GM19351 (cell line): ENCODE measurements at regions not wholly inside any gene's neighbourhood (a gene's known extent, or its start where the extent isn't known, plus 50 kb on each side); places are given as distances from the start of the nearest gene placed in this dataset.
"Not testable (repeated sequence)": the region's sequence is repeated elsewhere in the genome, so short reads cannot be mapped to it uniquely, and the experiment has no call there.

Experiments
- ATAC-seq: cut with Tn5 transposase; IDR thresholded peaks from one replicate; pipeline ENCODE4 v1.9.1; 2021; ENCODE audit warnings: mild to moderate bottlenecking, moderate library complexity; ENCODE audit not compliant: unreplicated experiment

DNA sequence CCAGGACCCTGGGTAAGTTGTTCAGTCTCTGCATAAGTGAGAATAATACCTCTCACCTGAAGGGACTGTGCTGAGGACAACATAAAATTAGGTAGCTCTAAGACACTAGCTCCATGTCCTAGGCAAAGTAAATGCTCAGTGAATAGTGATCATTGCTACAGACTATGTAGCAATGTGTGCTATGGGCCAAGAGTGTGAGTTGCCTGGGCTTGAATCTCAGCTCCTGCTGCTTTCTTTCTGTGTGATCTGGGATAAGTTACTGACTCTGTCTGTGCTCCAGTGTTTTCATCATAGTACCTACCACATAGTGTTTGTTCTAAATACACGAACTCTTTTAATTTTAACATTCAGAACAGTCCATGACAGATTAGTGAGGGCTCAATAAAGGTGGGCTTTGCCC, 81.1 kb upstream of the MFGE8 start:
- ATAC-seq: no peak

DNA sequence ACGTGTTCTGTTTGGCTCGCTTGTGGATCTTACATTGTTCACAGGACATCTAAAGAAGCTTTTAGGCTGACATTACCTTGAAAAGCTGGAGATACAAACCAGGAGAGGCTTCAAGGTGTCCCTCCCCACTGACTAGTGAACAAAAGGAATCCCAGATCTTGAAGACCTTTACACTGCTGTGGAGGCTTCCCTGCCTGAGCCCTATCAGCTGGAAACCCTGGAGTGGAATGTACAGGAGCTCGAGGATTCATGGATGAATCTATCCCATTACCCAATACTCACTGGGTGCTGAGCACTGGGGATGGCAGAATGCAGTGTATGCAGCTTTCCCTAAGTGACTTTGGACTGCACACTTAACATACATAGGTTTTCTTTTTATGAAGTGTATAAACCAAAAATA, 82.3 kb upstream of the MFGE8 start:
- no peak for ATAC-seq

DNA sequence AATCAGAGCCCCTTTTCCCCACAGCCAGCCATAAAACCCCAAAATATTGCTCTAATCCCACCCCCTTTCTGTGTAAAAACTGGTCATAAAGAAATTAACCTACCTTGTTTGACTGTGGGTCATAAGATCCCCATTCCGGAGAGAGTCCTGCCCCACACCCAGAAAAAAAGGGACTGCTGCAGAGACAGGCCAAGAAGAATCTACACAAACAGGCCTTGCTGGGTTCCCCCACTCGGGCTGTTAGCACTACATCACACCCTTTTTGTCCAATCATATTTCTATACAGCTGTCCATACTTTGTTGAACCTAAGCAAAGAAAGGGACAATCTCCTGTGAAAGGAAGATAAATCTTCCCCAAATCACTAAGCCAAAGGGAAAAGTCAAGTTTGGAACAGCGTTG, 84.4 kb upstream of the MFGE8 start:
- no peak for ATAC-seq

DNA sequence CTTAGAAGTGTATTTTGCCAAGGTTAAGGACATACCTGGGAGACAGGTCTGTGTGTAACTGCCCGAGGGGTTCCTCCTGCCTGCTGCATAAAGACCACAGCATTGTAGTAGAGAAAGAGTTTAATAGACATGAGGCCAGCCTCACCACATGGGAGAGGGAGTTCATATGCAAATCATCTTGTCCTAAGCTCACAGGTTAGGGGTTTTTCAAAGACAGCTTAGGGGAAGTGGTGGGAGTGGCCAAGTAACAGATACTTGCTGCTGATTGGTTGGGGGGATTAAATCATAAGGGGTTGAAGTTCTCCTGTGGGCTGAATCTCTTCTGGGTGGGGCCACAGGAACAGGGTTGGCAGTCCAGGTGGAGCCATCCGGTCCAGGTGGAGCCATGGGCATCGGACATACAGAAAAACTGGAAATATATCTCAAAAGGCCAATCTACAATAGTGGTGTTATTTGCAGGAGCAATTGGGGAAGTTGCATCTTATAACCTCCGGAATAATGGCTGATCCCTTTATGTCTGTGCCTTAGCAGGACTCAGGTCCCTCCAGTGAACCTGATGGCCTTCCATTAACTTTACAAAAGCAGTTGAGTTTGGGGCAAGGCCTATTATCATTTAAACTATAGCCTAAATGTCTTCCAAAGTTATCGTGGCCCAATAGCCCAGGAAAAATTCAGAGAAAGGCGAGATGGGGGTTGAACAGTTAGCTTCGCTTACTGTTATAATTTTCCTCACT, 86.0 kb upstream of the MFGE8 start:
- no peak for ATAC-seq

DNA sequence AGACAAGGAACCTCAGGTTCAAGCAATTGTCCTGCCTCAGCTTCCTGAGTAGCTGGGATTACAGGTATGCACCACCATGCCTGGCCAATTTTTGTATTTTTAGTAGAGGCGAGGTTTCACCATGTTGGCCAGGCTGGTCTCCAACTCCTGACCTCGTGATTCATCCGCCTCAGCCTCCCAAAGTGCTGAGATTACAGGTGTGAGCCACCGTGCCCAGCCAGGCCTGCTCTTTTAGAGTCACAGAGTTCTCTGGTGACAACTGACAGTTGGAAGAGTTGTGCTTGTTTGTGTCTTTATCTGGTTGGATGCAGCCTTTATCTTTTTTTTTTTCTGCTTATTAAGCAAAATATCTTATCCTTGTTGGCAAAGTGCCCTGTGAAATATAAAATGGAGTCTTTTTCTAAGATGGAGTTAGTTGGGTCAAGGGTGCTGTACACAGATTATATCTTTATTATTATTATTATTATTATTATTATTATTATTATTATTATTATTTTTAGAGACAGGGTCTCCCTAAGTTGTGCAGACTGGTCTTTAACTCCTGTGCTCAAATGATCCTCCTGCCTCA, 86.5 kb upstream of the ABHD2 start:
- ATAC-seq: not testable (repeated sequence)

DNA sequence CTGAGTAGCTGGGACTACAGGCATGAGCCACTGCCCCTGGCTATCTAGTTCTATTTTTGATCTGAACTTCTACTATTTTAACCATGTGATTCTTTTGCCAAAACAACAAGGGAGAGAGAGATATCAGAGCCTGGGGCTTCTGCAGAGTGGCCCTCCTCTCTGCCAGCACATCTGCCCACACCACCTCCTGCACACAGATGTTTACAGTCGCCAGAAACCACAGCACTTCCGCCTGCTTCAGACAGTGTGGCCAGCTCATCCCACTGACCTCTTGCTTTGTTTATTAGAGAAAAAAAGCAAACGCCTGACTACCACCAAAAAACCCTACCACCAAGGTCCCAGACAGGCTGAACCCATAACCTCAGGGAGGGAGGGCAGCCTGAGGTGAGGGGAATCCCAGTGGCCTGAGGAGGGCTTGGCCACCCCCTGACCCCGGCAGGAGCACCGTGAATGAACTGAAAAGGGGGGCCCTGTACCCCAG, 85.9 kb upstream of the ABHD2 start:
- no peak for ATAC-seq

DNA sequence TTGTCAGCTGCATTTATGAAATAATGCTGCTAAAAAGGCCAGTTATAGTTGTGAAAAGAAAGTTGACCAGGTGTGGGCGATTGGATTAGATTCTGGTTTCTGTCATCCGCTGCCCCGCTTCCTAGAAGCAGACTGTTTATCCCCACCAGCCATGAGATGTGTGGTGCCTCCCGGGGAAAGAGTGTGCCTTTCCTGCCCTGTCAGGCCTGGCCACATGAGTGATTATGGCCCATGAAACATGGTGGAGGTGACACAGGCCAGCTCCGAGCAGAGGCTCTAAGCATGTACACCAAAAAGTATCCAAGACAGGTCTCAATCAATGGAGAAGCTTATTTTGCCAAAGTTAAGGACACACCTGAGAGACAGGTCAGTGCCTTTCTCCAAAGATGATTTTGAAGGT, 85.4 kb upstream of the ABHD2 start:
- ATAC-seq: no peak

DNA sequence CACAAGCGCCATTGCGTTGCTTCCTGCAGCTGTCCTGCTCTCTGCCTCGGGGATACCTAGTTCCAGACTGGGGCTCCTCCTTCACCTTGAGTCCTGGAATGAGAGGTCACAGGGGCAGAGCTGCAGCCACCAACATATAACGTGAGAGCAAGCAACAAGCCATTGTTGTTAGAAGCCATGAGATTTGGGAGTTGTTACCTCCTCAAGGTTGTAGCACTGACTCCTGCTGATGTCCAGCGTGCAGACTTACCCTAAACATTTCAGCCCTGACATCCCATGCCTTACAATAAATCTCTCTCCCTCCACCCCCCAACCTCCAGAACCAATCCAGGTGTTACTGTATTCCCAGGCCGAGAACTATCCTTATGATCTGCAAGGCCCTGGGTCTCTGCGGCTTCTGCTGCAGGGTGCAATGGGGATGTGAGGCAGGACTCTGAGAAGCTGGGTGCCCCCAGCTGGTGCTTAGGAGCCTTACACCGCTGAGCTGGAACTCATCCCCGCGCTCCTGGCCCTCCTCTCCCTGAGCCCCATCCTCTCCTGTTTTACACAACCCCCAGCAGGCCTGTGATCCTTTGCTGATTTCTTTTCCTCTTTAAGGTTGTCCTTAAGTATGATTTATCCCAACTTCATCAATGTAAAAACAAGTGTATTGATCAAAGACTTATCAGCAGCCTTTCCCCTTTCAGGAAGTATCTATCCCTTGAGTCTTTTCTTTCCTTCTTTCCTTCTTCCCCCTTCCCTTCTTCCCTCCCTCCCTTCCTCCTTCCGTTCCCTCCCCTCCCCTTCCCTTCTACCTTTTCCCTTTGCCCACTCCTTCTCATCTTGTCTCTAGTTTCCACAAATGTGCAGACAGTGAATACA, 84.2 kb upstream of the ABHD2 start:
- ATAC-seq: no peak

DNA sequence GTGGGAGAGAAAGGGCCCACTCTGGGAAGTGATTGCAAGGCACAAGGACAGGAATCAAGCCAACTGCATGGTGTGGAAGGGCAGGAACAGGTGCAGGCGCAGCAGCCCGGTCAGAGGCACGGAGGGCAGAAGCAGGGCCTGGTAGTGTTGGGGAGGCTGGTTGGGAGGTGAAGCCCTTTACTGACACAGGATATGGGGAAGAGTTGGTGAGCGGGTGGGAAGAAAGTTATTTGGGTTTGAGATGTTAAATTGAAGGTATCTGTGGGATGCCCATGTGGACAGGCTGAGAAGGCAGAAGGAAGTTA, 83.6 kb upstream of the ABHD2 start:
- ATAC-seq: no peak

DNA sequence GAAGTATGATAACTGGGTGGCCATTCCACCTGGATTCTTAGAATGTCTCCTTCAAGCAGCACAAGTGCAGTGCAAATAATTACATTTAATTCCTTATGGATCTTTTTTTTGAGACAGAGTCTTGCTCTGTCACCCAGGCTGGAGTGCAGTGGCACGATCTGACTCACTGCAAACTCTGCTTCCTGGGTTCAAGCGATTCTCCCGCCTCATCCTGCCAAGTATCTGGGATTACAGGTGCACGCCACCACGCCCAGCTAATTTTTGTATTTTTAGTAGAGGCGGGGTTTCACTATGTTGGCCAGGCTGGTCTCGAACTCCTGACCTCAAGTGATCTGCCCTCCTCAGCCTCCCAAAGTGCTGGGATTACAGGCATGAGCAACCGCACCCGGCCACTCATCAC, 80.7 kb upstream of the ABHD2 start:
- ATAC-seq: not testable (repeated sequence)

DNA sequence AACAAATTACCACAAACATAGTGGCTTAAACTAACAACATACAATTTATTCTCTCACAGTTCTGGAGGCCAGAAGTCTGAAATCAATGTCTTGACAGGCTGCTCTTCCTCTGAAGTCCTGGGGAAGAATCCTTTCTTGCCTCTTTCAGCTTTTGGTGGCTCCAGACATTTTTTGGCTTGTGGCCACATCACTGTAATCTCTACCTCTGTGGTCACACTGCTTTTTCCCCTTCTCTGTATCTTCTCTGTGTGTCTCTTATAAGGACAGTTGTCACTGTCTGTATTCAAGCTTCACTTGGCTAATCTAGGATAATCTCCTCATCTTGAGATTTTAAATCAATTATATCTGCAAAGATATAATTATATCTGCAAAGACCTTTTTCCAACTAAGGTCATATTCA, 80.3 kb upstream of the ABHD2 start:
- no peak for ATAC-seq

DNA sequence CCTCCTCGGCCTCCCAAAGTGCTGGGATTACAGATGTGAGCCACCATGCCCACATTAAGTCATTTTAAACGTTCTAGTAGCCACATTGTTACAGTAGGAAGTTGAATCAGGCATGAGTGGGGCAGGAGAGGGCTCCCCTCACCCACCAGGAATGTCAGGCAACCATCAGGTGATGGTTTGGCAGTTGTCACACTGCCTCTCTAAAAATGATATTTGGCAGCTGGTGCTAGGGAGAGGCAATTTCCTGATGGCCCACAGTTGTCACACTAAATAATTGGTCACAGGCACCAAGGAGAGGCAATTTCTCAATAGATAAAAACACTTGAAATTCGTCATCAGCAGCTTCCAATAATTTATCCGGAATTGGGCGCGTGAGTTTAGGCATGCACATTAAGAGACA, 79.2 kb upstream of the ABHD2 start:
- no peak for ATAC-seq

DNA sequence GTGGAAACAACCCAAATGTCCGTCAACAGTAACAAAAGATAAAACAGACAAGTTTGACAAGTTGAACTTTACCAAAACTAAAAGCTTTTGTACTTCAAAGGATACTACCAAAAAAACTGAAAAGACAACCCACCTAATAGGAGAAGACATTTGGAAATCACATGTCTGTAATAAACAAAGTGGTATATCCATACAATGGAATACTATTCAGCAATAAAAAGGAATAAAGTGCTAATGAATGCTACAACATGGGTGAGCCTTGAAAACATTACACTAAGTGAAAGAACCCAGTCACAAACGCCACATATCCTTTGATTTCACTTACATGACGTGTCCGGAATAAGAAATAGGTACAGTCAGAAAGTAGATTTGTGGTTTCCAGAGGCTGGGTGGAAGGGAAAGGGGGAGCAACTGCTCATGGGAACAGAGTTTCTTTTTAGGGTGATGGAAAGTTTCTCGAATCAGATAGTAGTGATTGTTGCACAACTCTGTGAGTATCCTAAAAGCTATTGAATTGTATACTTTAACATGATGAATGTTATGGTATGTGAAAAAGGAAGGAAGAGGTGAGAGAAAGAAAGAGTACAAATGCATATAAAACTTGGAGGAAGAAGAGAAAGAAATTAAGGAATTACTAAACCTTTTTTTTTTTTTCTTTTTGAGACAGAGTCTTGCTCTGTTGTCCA, 72.7 kb upstream of the ABHD2 start:
- no peak for ATAC-seq

DNA sequence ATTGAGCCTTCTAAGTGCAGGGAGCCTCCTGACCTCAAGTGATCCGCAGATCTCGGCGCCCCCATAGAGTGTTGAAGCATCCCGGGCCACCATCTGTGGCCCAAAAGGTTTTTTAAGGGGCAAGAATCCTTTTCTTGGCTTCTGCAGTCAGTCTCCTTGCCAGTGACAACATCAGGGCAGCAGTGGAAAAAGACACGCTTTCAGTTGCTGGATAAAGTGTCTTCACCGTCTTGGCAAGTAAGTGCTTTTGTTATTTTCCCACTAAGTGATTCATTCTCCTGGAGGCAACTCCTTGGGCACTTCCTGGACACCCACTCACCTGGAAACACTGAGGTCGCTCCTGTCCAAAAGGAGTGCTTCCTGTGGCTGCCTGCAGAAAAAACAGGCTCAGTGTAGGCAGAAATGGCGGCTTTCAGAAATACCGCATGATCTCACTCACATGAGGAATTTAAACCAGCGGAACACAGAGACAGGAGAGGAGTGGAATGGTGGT, 71.7 kb upstream of the ABHD2 start:
- no peak for ATAC-seq

DNA sequence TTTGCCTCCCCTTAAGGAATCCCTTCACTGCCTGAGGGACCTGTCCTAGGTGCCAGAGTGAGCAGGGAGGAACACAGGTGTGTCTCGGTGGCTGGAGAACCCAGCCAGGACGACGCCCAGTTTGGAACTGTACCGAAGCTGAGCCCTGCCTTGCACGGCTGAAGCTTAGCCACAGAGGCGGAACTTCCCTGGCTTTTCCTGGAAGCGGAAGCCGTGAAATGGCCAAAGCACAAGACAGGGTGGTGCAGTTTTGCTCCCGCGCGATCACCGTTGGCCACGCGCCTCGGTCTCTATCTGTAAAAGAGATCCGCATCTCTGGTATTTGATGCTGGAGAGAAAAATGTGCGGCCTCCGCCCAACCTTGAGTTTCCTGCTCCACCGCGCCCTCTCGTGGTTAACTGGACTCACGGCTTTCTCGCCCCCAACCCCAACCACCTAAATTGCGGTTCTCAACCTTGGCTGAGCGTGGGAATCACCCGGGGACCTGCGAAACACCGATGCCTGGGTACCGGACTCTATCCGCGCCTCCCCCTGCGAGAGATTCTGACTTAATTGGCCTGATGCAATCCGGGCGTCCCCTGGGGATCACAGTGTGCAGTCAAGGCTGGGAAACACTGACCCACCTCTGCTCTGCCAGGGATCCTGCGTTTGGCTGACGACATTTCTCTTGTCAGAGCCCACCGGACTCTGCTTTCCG, 70.7 kb upstream of the ABHD2 start:
- ATAC-seq: peak; percentile 70

DNA sequence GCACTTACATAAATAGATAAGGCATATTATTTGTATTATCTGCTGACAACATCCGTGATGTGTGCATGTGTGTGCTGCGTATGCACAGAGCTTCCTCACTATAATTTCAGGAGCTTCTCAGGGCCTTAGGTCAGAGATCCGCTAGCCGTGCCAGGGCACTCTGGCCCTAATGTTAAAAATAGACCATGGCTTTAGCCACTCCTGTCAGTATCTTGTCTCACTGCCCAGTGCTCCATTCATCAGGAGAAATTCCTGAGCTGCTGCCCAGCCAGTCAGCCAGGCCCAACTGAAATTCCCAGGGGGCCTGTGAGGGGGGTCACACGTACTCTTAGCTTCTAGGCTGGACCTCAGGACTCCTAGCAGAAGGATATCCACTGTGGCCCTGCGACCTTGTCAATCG, 70.0 kb upstream of the ABHD2 start:
- no peak for ATAC-seq

DNA sequence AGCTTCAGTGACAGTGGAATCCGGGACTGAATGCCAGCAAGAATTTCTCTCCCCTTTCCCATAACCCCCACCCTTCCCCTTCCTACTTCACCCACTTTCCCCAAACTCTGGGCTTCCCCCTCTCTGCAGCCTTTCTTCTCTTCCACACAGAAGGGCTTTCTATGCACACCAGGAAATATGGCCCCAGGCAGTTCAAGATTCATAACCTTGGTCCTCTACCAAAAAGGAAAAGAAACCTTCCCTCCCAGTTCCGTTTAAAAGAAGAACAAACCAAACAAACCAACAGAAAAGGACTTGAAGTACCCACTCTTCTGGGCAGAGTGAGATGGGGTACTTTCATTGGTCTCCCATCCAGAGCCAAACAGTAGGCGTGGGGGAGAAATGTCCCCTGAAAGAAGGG, 68.8 kb upstream of the ABHD2 start:
- no peak for ATAC-seq

DNA sequence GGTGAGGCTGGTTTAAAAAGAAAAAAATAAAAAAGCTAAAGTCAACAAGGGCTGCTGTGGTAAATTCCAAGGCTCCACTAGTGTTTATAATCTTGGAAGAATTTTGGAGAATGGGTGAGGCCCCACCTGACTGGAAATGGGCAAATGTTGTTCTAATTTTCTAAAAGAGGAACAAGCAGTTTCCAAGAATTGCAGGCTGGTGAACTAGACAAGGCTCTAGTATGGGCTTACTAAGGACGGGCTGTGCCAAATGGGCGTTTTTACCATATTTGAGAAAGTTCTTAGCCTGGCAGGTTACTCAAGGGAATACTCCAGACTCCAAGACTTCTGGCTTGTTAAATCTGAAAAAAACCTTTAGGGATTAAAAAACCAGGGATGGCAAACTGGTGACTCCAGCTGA, 67.0 kb upstream of the ABHD2 start:
- no peak for ATAC-seq

DNA sequence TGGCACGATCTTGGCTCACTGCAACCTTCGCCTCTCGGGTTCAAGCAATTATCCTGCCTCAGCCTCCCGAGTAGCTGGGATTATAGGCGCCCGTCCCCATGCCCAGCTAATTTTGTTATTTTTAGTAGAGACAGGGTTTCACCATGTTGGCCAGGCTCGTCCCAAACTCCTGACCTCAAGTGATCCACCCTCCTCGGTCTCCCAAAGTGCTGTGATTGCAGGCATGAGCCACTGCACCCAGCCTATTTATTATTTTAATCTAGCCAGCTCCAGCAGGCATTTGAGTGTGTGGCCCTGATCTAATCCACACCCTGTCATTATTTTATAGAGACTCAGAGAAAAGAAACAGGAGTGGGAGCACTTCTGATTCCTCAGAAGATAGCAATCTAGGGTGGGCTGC, 66.4 kb upstream of the ABHD2 start:
- not testable (repeated sequence) for ATAC-seq

DNA sequence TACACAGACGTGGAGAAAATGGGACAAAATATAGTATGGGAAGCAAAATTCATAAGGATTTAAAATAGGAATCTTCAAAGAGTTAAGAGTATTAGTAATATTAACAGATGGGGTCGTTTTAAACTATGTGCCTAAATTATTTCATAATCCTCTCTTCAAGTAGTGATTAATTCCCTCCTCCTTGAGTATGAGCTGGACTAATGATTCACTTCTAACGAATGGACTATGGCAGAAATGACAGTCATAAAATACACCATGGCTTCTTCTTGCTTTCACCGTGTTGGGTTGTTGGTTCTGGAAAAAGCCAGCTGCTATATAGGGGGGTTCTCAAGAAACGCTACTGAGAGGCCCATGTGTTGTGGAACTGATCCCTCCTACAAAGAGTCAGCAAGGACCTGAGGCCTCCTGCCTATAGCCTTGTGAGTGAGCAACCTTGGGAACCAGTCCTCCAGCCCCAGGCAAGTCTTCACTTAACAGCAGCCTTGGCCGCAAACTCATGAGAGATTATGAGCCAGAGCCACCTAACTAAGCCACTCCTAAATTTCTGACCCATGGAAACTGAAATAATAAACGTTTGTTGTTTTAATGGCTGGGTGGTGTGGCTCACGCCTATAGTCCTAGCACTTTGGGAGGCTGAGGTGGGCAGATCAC, 64.8 kb upstream of the ABHD2 start:
- no peak for ATAC-seq
